Prostate gland (tissue), 2 donors: ENCODE measurements at regions not wholly inside any gene's neighbourhood (a gene's known extent, or its start where the extent isn't known, plus 50 kb on each side); places are given as distances from the start of the nearest gene placed in this dataset.

Experiments
- DNase-seq: peaks from one replicate; pipeline ENCODE4 v3.0.0-alpha.2; 2019; ENCODE audit warnings: low spot score
- H3K27ac ChIP-seq, 2 donors: fragments of 200-600 bp; sonication (generic); 2 replicates each; pipeline ENCODE4 v1.5.1; 2017 to 2019
- H3K27me3 ChIP-seq: fragments of 200-600 bp; sonication (generic); replicated peaks from 2 replicates; pipeline ENCODE4 v1.5.1; 2019; ENCODE audit not compliant: insufficient read depth
- H3K36me3 ChIP-seq, 2 donors: fragments of 200-600 bp; sonication (generic); 1 replicate in 1 of 2; 2 replicates in 1 of 2; pipeline versions ENCODE4 v1.5.1 to v1.8.1; 2017 to 2019
- H3K4me1 ChIP-seq: fragments of 200-600 bp; sonication (generic); replicated peaks from 2 replicates; pipeline ENCODE4 v1.5.1; 2019
- H3K4me3 ChIP-seq, 2 donors: fragments of 200-600 bp; sonication (generic); 2 replicates each; pipeline ENCODE4 v1.5.1; 2017 to 2019
- H3K9me3 ChIP-seq: fragments of 200-600 bp; sonication (generic); 2 replicates; pipeline ENCODE4 v1.5.1; 2017
- CTCF ChIP-seq, 4 experiments: fragments of 200-600 bp in 2 of 4; fragments of 450-650 bp in 2 of 4; sonication (generic) in 2 of 4; IDR thresholded peaks; 1 replicate in 3 of 4; 2 replicates in 1 of 4; pipeline ENCODE4 v1.5.1; 2016 to 2019; ENCODE audit warnings: antibody characterized with exemption in 4 of 4, mild to moderate bottlenecking in 2 of 4, moderate library complexity in 2 of 4
- POLR2A ChIP-seq: fragments of 450-650 bp; IDR thresholded peaks from one replicate; pipeline ENCODE4 v1.6.1; 2016; ENCODE audit warnings: antibody characterized with exemption, mild to moderate bottlenecking
- POLR2AphosphoS5 ChIP-seq: sonication (generic); formaldehyde crosslinking; IDR thresholded peaks from one replicate; pipeline ENCODE4 v1.6.1; 2017; ENCODE audit warnings: antibody characterized with exemption
- WGBS: methylation state at CpG from one replicate; pipeline ENCODE4 v1.1.5; 2018; 5-methylcytosine and 5-hydroxymethylcytosine counted together
- intact Hi-C: fragments of 100-400 bp; cut with DNase I; formaldehyde crosslinking; loops from one replicate; pipeline ENCODE4 v1.14.2; 2022

DNA sequence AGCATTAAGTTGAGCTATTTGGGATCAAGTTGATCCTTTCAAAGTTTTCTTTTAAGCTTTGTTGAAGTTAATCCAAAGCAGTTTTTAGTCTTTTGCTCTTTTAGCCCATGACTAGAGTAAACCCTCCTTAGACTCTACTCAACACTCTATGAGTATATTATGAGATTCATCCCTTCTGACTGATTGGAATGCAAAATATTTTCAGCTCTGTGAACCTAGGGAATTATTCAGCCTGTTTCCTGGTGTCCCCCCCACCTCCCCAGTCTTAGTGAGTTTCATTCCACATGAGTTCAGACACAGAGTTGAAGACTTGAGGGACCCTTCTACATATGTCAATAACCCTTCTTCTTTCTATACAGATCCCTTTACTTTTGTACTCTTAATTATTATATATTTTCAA, 413.7 kb downstream of the RFPL4B start:
- H3K27me3 ChIP-seq: no peaks in the 10 kb centered on the region
- no peak for TF ChIP-seq POLR2AphosphoS5
- TF ChIP-seq POLR2A: no peak
- TF ChIP-seq CTCF (IDR thresholded peaks at IDR 0.05): no peak
- no peaks in the 10 kb centered on the region for H3K9me3 ChIP-seq
- H3K4me3 ChIP-seq: no peak overlapping the region
- intact Hi-C loops: no loop called here
- H3K27ac ChIP-seq: no peak overlapping the region
- DNase-seq: no peak
- no peaks in the 10 kb centered on the region for H3K4me1 ChIP-seq
- H3K36me3 ChIP-seq: no peaks in the 10 kb centered on the region

GRCh38 chr6:112761740-112762139, 414.6 kb downstream of the RFPL4B start:
- no peak for DNase-seq
- no peaks in the 10 kb centered on the region for H3K4me1 ChIP-seq
- H3K36me3 ChIP-seq: no peaks in the 10 kb centered on the region
- H3K4me3 ChIP-seq: no peak overlapping the region
- H3K27ac ChIP-seq: no peak overlapping the region
- no peaks in the 10 kb centered on the region for H3K9me3 ChIP-seq
- no peaks in the 10 kb centered on the region for H3K27me3 ChIP-seq
- 73% methylated on average over 2 of the region's 2 CpGs for WGBS
- TF ChIP-seq POLR2A (no peak), CTCF (IDR thresholded peaks at IDR 0.05) (no peak), POLR2AphosphoS5 (no peak)
- intact Hi-C loops: no loop called here

DNA sequence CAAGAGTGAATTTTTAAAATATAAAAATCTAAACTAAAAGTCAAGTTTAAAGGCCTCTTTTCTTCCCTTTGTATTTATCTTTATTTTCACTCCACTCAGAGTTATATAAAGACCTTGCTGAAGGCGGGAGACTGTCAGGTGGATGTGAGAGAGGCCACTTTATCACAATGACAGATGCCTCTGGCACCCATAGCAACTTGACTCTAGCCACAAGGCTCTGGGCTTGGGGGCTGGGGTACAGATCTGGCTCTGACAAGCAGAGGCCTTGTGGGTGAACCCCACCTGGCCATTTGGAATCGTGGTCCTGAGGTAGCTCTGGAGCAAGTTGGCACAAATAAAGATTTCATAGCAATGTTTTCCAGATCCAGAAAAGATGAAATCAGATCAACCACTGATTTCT, 417.2 kb downstream of the RFPL4B start:
- no peaks in the 10 kb centered on the region for H3K36me3 ChIP-seq
- intact Hi-C loops: no loop called here
- no peak overlapping the region for H3K27ac ChIP-seq
- DNase-seq: no peak
- TF ChIP-seq POLR2A (no peak), POLR2AphosphoS5 (no peak), CTCF (IDR thresholded peaks at IDR 0.05) (no peak)
- WGBS: 59% methylated on average over 2 of the region's 2 CpGs
- no peaks in the 10 kb centered on the region for H3K27me3 ChIP-seq
- no peaks in the 10 kb centered on the region for H3K9me3 ChIP-seq
- H3K4me1 ChIP-seq: no peaks in the 10 kb centered on the region
- no peak overlapping the region for H3K4me3 ChIP-seq

GRCh38 chr6:112770308-112770707, 423.2 kb downstream of the RFPL4B start:
- Histone ChIP-seq H3K27ac (no peak overlapping the region), H3K27me3 (no peaks in the 10 kb centered on the region), H3K36me3 (no peaks in the 10 kb centered on the region), H3K4me1 (no peaks in the 10 kb centered on the region), H3K9me3 (no peaks in the 10 kb centered on the region), H3K4me3 (no peak overlapping the region)
- WGBS: 67% methylated on average over 2 of the region's 2 CpGs
- TF ChIP-seq CTCF (IDR thresholded peaks at IDR 0.05): no peak
- TF ChIP-seq POLR2AphosphoS5: no peak
- DNase-seq: no peak
- intact Hi-C loops: no loop called here

GRCh38 chr6:112773187-112773586, 426.1 kb downstream of the RFPL4B start:
- no peaks in the 10 kb centered on the region for H3K4me1 ChIP-seq
- H3K27me3 ChIP-seq: no peaks in the 10 kb centered on the region
- no peak overlapping the region for H3K4me3 ChIP-seq
- intact Hi-C loops: no loop called here
- WGBS: 0% methylated on average over 1 of the region's 1 CpG
- H3K36me3 ChIP-seq: no peaks in the 10 kb centered on the region
- H3K9me3 ChIP-seq: no peaks in the 10 kb centered on the region
- no peak overlapping the region for H3K27ac ChIP-seq
- TF ChIP-seq CTCF (IDR thresholded peaks at IDR 0.05): no peak
- TF ChIP-seq POLR2A: no peak
- TF ChIP-seq POLR2AphosphoS5: no peak
- DNase-seq: no peak
